HL-60 (cell line): ENCODE measurements at regions not wholly inside any gene's neighbourhood (a gene's known extent, or its start where the extent isn't known, plus 50 kb on each side); places are given as distances from the start of the nearest gene placed in this dataset.

Experiments
- GABPA ChIP-seq: IDR thresholded peaks from 2 replicates; pipeline ENCODE4 v1.6.1; 2012; ENCODE audit warnings: low read depth
- POLR2AphosphoS5 ChIP-seq: IDR thresholded peaks from 2 replicates; pipeline ENCODE4 v1.6.1; 2012; ENCODE audit warnings: low read depth
- TF ChIP-seq, protein P1 (sequence below): IDR thresholded peaks from one replicate; pipeline ENCODE4 v1.5.1; 2011; ENCODE audit warnings: low read length, control low read depth, inconsistent platforms; ENCODE audit not compliant: insufficient read depth
- TF ChIP-seq, protein P2 (sequence below): IDR thresholded peaks from 2 replicates; pipeline ENCODE4 v1.6.1; 2012; ENCODE audit warnings: low read depth; ENCODE audit not compliant: insufficient replicate concordance

DNA sequence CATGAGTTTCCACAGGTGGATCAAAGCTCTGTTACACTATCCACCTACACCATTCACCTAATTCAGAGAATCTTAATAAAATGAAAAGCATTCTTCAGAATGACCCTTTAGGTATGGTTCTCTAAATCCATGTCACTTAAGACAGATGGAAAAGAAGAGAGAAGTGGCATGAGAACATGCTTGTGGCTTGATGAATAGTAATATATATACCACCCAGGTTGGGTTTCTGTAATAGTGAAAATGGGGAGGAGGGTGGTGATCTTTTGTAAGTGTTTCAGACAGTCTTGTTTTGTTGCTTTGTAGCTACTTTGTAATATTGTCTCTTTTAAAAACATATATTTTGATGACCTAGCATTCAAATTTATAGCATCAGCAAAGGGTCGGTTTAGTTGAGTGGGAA lies 469.8 kb downstream of the USP25 start:
- TF ChIP-seq, protein P1, sequence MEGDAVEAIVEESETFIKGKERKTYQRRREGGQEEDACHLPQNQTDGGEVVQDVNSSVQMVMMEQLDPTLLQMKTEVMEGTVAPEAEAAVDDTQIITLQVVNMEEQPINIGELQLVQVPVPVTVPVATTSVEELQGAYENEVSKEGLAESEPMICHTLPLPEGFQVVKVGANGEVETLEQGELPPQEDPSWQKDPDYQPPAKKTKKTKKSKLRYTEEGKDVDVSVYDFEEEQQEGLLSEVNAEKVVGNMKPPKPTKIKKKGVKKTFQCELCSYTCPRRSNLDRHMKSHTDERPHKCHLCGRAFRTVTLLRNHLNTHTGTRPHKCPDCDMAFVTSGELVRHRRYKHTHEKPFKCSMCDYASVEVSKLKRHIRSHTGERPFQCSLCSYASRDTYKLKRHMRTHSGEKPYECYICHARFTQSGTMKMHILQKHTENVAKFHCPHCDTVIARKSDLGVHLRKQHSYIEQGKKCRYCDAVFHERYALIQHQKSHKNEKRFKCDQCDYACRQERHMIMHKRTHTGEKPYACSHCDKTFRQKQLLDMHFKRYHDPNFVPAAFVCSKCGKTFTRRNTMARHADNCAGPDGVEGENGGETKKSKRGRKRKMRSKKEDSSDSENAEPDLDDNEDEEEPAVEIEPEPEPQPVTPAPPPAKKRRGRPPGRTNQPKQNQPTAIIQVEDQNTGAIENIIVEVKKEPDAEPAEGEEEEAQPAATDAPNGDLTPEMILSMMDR = no peak
- TF ChIP-seq POLR2AphosphoS5 (no peak), GABPA (no peak)
- TF ChIP-seq, protein P2, sequence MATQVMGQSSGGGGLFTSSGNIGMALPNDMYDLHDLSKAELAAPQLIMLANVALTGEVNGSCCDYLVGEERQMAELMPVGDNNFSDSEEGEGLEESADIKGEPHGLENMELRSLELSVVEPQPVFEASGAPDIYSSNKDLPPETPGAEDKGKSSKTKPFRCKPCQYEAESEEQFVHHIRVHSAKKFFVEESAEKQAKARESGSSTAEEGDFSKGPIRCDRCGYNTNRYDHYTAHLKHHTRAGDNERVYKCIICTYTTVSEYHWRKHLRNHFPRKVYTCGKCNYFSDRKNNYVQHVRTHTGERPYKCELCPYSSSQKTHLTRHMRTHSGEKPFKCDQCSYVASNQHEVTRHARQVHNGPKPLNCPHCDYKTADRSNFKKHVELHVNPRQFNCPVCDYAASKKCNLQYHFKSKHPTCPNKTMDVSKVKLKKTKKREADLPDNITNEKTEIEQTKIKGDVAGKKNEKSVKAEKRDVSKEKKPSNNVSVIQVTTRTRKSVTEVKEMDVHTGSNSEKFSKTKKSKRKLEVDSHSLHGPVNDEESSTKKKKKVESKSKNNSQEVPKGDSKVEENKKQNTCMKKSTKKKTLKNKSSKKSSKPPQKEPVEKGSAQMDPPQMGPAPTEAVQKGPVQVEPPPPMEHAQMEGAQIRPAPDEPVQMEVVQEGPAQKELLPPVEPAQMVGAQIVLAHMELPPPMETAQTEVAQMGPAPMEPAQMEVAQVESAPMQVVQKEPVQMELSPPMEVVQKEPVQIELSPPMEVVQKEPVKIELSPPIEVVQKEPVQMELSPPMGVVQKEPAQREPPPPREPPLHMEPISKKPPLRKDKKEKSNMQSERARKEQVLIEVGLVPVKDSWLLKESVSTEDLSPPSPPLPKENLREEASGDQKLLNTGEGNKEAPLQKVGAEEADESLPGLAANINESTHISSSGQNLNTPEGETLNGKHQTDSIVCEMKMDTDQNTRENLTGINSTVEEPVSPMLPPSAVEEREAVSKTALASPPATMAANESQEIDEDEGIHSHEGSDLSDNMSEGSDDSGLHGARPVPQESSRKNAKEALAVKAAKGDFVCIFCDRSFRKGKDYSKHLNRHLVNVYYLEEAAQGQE = no peak
